Keratinocyte (primary cell): ENCODE measurements at regions not wholly inside any gene's neighbourhood (a gene's known extent, or its start where the extent isn't known, plus 50 kb on each side); places are given as distances from the start of the nearest gene placed in this dataset.

Experiments
- CTCF ChIP-seq, 3 experiments: IDR thresholded peaks in 1 of 3; conservative IDR thresholded peaks in 1 of 3; optimal IDR thresholded peaks in 1 of 3; 2 replicates in 2 of 3; 3 replicates in 1 of 3; pipeline versions ENCODE3 to v1.5.1; 2011; ENCODE audit warnings: low read length in 3 of 3, mild to moderate bottlenecking in 3 of 3, moderate library complexity in 2 of 3, control low read depth in 1 of 3, inconsistent platforms in 1 of 3; ENCODE audit not compliant: insufficient read depth in 2 of 3; ENCODE audit errors: extremely low read depth in 1 of 3
- EZH2 ChIP-seq: IDR thresholded peaks from one replicate; pipeline ENCODE4 v1.6.1; 2012; ENCODE audit warnings: inconsistent platforms, mild to moderate bottlenecking, low read length, moderate library complexity

- TF ChIP-seq CTCF (optimal IDR thresholded peaks at IDR 0.05 in 1 of 3, IDR thresholded peaks at IDR 0.05 in 1 of 3, conservative IDR thresholded peaks at IDR 0.05 in 1 of 3; ENCODE audit: extremely low read depth in 1 of 3, insufficient read depth in 2 of 3, low read length in 3 of 3) (no peak), EZH2 (no peak)
Observed at GRCh38 chr6:72553531-72554511, 68.0 kb upstream of the KCNQ5 start.
